ENCODE measurements at regions not wholly inside any gene's neighbourhood (a gene's known extent, or its start where the extent isn't known, plus 50 kb on each side); places are given as distances from the start of the nearest gene placed in this dataset.
"Not testable (repeated sequence)": the region's sequence is repeated elsewhere in the genome, so short reads cannot be mapped to it uniquely, and the experiment has no call there.

DNA sequence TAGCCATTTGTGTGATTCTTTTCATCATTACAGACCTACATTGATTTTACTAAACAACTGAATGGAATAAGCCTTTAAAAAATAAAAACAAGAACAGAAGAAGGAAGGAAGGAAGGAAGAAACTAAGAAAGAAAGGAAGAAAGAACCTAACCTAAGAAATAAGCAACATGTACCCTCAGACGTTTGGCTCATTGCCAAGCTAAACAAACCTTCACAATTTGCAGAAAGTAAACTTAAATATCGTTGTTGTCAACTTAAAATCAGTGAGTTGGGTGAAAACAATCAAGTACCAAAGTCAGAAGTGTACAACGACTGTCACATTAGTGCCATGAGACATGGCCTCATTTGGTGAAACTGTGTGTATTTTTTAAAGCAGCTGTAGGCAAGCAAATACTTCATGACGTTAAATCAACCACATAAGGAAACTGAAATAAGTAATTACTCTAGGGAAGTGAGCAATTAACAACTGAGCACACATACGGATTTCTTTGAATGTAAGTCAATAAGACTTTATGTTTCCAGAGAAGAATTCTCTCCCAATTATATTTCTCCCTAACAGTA is 313.1 kb upstream of the TMPRSS15 start:
- no peak for DNase-seq (ENCODE audit: low spot score)

DNA sequence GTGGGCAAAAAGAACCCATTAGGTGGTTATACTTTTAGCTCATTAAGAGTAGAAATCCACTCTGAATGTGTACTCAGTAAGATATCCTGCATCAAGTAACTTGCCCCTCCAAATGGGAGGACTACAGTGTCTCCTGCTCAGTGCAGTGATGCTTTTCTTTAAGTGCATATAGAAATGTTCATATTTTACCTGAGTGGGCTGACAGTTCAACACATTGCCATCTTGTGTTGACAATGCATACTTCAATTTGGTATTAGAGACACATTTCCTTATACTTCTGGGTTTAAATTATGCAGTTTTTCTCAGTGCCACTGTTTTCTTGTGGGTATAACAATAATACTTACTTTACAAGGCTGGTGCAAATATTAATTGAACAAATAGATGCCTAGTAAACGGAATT is 318.6 kb upstream of the TMPRSS15 start:
- no peak for DNase-seq (ENCODE audit: low spot score)

DNA sequence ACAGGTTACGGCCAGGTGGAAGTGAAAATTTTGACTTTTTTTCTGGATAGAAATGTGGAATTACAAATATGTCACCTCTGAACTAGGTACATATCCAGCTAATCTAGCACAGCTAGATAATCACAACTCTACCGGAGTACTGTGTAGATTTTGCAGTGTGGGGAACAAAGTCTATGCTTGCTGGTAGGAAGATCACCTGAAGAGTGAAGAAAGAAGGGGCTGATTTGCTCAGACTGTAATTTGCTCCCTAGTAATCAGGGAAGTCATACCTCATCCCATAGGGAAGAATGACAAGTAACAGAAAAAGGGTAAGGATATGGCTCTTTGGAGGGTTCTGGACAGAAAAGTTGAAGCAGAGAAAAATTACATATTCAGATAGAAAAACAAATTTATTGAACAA is 319.6 kb upstream of the TMPRSS15 start:
- no peak for DNase-seq (ENCODE audit: low spot score)

DNA sequence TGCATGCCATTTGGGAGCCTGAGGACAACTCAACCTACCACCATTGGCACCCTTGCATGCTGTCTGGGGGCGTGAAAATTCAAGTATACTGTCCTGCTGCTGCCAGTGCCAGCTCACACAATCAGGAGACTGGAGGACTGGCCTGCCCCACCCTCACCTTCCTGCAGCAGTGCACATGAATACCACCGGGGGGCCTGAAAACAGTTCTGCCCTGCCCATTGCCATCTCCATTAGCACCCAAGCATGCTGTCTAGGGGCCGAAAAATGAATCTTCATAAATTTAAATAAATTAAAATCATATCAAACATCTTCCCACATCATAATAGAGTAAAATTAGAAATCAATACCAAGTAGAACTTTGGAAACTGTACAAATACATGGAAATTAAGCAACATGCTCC is 322.1 kb upstream of the TMPRSS15 start:
- no peak for DNase-seq (ENCODE audit: low spot score)

DNA sequence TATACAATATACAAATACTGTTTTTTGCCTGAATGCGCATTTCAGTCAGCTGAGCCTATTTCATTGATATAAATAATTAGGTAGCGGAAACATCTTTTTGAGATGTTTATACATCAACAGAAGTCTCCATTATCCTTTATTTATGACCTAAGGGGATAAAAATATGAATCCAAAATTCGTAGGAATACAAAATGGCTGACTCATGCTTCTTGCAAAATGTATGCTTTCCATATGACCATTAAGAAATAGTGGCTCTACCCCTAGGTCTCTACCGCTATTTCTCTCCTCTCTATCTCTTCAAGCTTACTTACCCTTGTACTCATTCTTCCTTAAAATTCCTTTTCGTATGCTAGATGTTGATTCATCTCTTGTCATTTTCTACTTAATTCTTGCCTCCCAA is 338.4 kb upstream of the TMPRSS15 start:
- no peak for DNase-seq (ENCODE audit: low spot score)

DNA sequence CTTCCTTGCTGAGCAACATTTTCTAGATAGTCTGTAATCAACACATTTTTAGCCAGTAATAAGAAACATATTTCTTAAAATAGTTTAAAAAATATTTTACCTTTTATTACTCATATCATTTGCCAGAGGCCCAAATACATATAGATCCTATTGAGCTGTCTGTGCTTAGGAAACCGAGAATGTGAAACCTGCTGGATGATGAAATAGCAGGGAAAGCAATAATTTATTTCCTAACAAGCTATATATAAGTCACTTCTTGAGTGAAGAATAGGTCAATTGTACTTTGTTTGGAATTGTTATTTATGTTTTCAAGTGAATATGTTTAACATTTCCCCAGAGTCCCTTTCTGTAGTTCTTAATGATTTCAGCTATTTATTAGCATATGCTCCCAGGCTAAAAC is 339.9 kb upstream of the TMPRSS15 start:
- no peak for DNase-seq (ENCODE audit: low spot score)

DNA sequence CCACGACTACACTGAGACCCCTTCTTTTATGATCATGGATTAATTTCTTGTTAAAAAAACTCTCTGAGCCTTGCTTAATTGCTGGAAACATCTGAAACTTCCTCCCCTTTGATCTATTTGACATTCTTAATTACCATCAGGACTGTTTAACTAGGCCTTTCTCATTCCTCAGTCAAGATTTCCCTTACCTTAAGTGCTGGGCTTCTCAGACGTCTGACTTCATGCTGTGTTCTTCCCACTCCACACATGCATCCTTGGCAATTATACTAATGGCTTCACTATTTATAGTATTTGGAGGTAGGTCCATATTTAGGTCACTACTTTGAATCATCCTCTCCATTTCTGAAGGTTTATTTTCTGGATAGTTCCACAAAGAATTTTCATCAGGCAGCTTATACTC is 341.3 kb upstream of the TMPRSS15 start:
- no peak for DNase-seq (ENCODE audit: low spot score)

DNA sequence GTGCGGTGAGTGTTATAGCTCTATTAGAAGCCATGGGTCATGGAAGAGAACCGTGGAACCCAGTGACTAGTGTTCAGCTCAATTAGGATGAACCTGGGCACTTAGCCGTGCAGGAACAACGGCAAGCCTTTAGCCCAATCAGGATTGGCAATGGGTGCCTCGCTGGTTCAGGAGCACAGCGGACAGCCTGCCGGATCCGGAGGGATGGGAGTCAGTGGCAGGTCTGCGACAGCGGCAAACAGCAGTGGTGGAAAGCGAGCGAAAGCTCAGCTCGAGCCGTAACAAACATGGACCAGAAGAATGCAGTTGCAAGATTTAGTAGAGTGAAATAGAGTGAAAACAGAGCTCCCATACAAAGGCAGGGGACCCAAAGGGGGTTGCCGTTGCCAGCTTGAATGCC is 349.3 kb upstream of the TMPRSS15 start:
- DNase-seq (ENCODE audit: low spot score): not testable (repeated sequence)

DNA sequence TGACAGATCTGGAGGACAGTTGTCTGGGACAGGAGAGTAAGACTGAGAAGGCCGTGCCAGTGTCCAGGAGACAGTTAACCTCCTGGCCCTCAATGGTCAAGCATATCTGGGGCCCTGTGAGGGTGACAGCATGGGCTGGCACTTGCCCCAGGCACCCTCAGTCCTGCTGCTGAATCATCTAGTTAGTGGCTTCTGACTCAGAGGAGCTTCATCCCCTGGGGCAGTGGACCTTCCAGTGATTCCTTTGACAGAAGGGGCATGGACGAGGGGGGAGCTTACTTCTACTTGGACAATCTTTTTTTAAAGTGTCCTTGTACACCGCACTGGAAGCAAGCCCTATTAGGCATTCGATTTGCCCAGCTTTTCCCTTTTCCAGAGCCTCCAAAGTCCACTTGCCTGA is 352.7 kb upstream of the TMPRSS15 start:
- not testable (repeated sequence) for DNase-seq (ENCODE audit: low spot score)

DNA sequence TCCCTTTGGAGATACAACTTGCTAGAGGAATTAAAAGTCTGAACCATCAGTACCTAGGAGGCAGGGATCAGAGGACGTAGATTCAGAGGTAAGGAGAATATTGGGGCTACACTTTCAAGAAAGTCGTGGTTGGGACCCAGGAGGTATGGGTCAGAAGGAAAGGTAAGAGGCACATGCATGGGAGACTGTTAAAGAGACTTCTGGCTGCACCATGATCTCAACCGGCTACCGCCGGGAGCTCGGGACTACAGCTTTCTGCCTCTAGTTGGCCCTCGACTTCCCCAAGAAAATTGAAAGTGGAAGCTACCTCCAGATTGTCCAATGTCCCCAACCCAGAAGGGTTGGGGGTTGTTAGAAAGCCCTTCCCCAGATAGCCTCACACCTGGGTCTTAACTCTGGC is 355.7 kb upstream of the TMPRSS15 start:
- no peak for DNase-seq (ENCODE audit: low spot score)

DNA sequence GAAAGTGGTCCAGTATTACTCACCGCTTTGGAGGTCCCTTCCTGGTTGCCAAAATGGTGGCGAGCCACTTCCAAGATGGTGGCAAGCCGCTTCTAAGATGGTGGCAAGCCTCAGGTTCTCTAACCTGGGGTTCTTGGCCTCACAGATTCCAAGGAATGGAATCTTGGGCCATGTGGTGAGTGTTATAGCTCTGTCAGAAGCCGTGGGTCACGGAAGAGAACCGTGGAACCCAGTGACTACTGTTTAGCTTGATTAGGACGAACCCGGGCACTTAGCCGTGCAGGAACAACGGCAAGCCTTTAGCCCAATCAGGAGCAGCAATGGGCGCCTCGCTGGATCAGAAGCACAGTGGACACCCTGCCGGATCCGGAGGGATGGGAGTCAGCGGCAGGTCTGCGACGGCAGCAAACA is 356.2 kb upstream of the TMPRSS15 start:
- no peak for DNase-seq (ENCODE audit: low spot score)

DNA sequence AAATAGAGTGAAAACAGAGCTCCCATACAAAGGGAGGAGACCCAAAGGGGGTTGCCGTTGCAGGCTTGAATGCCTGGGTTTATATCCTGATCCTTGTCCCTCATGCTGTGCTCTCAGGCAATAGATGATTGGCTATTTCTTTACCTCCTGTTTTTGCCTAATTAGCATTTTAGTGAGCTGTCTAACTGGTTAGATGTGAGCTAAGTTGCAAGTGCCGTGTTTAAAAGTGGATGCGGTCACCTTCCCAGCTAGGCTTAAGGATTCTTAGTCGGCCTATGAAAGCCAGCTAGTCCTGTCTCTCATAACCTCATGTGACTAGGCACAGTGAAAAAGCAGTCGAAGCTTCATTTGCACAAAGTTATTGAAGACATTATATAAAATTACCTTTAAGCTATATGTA is 356.7 kb upstream of the TMPRSS15 start:
- DNase-seq (ENCODE audit: low spot score): no peak

DNA sequence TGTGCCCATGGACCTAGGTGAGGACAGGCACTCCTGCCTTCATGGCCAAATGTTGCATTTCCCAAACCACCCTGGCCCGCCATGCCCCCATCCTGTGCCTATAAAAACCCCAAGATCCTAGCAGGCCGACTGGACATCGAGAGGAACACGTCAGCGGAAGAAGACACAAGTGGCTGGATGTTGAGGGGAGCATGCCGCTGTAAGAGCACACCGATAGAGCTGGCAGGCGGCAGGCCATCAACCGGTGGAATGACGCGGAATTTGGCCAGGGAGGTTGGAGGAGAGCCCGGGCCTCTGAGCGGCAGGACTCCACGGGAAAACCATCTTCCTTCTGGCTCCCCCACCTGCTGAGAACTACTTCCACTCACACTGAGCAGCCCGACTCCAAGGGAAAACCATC is 361.1 kb upstream of the TMPRSS15 start:
- no peak for DNase-seq (ENCODE audit: low spot score)

DNA sequence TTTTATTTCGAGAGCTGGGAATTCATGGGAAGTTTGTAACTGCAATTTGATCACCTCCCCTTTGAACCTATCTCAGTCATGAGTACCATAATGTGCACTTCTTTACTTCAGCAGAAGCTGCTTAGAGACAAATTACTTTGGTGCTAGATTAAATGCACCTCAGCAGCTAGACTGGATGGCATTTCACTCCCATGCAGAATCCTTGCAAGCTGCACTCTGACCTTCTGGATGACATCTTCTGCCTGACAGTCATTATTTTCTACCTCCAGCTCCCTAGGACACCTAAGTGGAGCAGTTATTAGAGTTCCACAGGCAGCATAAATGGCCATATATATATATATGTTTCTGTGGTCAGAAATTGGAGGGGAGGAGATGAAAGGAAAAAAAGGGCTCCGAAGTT is 366.0 kb upstream of the TMPRSS15 start:
- no peak for DNase-seq (ENCODE audit: low spot score)

DNA sequence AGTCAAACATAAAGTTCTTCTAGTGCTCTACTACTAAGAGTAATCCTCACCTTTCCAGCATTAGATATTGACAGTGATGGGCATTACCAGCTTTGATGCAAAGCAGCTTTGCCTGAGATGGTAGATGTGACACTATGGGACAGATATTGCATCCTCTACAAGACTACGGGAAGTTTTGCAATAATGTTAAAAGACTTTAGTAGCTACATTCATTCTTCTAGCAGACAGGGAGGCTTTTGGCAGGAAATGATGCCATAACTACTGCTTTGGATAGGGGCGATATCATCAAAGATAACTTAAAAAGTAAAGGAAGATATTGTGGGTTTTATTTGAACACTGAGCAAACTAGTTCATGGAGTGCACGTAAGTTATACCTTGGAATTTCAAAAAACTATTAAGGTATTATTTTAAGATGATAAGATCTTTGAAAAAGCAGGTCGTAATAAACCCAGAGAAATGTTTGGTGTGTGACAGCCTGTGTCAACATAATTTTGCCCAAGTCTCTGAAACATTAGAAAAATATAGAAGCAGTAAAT is 368.3 kb upstream of the TMPRSS15 start:
- no peak for DNase-seq (ENCODE audit: low spot score)

DNA sequence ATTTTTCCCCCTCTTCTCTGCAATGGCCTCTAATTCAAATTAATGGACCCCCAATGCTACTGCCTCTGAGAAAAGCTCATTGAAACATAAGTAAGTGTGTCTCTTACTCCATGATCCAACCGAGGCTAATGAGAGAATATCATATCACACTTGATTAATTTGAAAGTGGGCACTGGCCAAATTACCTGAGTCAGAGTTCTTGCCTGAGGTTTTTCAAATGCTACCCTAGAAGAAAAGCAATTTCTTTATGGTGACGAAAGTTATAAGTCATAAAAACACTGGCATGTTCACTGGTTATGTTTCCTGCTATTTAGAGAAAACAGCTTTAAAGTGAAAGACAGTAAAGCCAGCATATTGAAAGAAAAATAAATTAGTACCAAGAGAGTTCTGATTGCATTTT is 368.8 kb upstream of the TMPRSS15 start:
- DNase-seq (ENCODE audit: low spot score): peak; percentile 5

DNA sequence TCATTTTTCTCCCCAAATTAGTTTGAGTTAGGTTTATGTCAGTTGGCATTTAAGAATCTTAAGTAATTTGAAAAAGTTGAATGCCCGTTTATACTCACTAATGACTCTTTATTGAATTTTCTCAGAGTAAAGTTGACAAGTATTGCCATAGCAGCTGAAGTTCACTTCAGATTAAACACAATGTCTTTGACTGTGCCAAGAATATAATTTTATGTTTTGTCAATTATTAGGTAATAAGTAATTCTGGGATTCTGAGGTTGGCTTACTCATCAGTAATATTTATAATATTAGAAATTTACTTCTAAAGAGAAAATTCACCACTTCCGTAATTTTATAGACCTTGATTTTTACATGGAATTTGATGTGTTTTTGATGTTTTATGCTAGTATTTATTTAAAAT is 369.3 kb upstream of the TMPRSS15 start:
- DNase-seq (ENCODE audit: low spot score): no peak

DNA sequence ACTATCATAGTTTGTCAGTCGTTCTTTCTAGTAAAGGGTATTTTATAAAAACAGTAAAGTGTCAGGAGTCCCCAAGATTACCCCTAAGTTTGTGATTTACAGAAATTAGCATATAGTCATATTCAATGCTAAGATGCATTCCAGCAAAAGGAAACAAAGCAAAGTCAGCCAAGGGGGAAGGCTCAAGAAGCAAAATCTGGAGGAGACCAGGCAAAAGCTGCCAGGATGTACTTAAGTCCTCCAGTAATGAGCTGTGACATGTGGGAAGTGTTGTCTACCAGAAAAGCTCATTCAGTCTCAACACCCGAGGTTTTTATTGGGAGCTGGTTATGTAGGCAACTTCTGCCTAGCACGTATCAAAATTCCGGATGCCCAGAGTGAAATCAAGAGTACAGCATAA is 373.4 kb upstream of the TMPRSS15 start:
- no peak for DNase-seq (ENCODE audit: low spot score)

DNA sequence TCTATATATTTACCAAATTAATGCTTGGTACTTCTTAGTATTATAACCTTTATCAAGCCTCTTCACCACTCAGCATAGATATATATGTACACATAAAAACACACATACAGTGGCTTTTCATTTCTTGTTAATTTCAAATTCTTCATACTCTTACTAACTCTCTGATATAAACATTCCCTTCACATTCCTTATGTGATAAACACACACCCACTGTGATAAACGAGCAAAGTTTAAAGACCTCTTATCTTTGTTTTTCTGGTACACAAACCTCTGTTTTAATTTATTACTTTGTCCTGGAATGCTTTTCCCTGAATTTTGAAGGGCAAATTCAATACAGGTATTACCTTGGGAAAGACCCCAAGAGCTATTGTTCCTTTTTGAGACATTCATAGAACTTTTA is 379.1 kb upstream of the TMPRSS15 start:
- no peak for DNase-seq (ENCODE audit: low spot score)

DNA sequence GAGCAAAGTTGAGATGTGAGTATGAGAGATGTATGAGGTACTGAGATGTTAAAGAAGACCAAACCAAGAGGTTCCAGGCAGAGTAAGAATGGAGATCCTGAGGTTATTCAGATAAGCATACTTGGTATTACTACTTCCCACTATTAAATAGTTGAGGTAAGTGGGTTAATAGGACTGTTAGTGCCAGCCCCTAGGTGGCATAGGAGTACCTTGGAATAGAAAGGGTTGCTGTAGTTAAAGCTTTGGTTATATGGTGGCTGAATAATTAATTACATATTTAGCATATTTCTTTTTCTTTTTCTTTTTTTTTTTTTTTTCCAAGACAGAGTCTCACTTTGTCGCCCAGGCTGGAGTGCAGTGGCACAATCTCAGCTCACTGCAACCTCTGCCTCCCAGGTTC is 397.9 kb upstream of the TMPRSS15 start:
- DNase-seq (ENCODE audit: low spot score): peak; percentile 57

DNA sequence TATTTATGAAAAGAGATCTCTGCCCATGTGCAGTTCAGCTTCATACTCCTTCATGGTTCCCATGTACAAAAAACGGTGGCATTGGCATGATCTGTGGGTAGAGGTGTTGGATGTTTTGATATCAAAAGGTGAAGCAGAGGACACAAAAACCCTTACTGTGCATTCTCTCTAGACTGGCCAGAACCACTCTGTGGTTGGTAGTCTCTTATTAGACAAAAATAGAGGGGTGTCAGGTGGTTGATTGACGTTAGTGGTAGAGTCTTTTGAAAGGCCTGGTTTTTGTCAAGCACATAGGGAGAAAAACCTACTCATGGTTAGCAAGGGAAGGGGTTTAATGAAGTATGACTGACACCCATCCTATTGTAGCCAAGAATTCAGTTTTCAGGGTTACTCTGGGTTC is 400.0 kb upstream of the TMPRSS15 start:
- no peak for DNase-seq (ENCODE audit: low spot score)

DNA sequence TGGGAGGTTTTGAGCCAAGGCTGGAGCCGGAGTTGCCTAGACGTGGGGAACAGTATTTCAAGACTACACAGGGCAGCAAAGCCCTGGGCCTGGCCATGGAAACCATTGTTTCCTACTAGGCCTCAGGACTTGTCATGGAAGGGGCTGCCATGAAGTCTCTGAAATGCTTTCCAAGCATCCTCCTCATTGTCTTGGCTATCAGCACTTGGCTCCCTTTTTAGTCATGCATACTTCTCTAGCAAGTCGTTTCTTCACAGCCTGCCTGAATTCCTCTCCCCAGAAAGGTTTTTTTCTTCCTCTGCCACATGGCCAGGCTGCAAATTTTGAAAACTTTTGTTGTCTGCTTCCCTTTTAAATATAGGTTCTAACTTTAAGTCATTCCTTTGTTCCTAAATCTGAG is 406.6 kb upstream of the TMPRSS15 start:
- no peak for DNase-seq (ENCODE audit: low spot score)

DNA sequence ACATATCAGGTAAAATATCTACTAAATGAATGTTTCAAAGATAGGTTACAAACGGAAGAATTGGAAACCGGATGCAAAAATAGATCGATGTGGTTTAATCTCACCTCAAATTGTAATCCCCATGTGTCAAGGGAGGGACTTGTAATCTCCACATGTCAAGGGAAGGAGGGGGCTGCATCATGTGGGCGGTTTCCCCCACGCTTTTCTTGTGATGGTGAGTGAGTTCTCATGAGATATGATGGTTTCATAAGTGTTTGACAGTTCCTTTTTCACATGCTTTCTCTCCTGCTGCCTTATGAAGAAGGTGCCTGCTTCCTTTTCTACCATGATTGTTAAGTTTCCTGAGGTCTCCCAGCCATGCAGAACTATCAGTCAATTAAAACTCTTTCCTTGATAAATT is 408.7 kb upstream of the TMPRSS15 start:
- DNase-seq (ENCODE audit: low spot score): no peak

DNA sequence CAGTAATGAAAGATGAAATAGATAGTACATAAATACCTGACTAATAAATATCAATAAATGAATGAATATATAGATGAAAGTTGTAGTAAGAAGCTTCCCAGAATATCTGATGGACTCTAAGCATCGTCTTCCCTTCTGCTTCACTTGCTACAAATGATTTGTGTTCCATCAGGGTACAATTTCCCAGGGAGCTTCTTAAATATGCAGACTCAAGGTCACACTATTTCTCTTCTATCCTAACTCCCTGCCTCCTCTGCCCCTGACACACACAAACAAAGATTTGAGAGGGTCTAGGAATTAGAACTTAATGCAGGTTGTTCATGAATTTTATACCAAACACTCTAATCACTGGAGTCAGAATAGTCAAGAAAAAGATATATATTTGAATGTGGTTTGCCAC is 415.9 kb upstream of the TMPRSS15 start:
- no peak for DNase-seq (ENCODE audit: low spot score)

DNA sequence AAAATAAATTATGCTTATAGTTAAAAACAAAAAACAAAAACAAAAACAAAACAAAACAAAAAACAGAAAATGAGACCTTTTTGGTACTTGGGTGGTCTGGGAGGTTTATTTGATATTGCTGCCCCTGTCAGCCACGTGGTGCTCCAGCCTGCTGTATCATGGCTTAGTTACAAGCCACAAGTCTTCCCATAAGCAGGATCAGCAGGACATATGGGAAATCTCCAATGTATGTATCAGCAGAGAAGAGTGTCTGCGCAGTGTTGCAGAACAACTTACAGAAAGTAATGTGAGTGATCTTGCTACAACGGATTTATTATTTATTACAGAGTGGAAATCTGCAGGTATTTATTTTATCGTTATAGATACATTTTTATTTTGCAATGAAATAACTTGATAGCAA is 423.0 kb upstream of the TMPRSS15 start:
- no peak for DNase-seq (ENCODE audit: low spot score)

All from SW480 (cell line).